NCI-H128 (cell line): ENCODE measurements at regions not wholly inside any gene's neighbourhood (a gene's known extent, or its start where the extent isn't known, plus 50 kb on each side); places are given as distances from the start of the nearest gene placed in this dataset.
A peak's percentile ranks its signal among the peaks of the same experiment; 100 is the strongest.

Experiments
- DNase-seq: peaks from one replicate; lab custom pipeline; 2025; ENCODE audit not compliant: unreplicated experiment; lab: John Stamatoyannopoulos, UW

GRCh38 chr5:124444147-124444775 lies 302.2 kb downstream of the ZNF608 start:
- no peak for DNase-seq

- DNase-seq: no peak
Observed at GRCh38 chr5:124440471-124440870, 306.0 kb downstream of the ZNF608 start.

- DNase-seq: no peak
Observed at GRCh38 chr5:124439609-124440008, 306.8 kb downstream of the ZNF608 start.

GRCh38 chr5:124438903-124439281 lies 307.5 kb downstream of the ZNF608 start:
- no peak for DNase-seq

GRCh38 chr5:124438026-124438902 lies 308.2 kb downstream of the ZNF608 start:
- no peak for DNase-seq

GRCh38 chr5:124436294-124436693 lies 310.1 kb downstream of the ZNF608 start:
- no peak for DNase-seq

- DNase-seq: no peak
Observed at GRCh38 chr5:124433170-124433569, 313.3 kb downstream of the ZNF608 start.

GRCh38 chr5:124421584-124421983 lies 324.9 kb downstream of the ZNF608 start:
- DNase-seq: no peak

GRCh38 chr5:124420952-124421351 lies 325.5 kb downstream of the ZNF608 start:
- DNase-seq: no peak

- no peak for DNase-seq
Observed at GRCh38 chr5:124419531-124419930, 326.9 kb downstream of the ZNF608 start.

- no peak for DNase-seq
Observed at GRCh38 chr5:124418390-124418789, 328.0 kb downstream of the ZNF608 start.

GRCh38 chr5:124417196-124417595 lies 329.2 kb downstream of the ZNF608 start:
- no peak for DNase-seq

GRCh38 chr5:124416627-124417026 lies 329.8 kb downstream of the ZNF608 start:
- no peak for DNase-seq

- DNase-seq: no peak
Observed at GRCh38 chr5:124414973-124415372, 331.5 kb downstream of the ZNF608 start.

- no peak for DNase-seq
Observed at GRCh38 chr5:124410539-124411488, 335.6 kb downstream of the ZNF608 start.

- no peak for DNase-seq
Observed at GRCh38 chr5:124408738-124409453, 337.5 kb downstream of the ZNF608 start.

- DNase-seq: no peak
Observed at GRCh38 chr5:124404796-124405195, 341.6 kb downstream of the ZNF608 start.

- no peak for DNase-seq
Observed at GRCh38 chr5:124403281-124403680, 343.2 kb downstream of the ZNF608 start.

- DNase-seq: no peak
Observed at GRCh38 chr5:124402144-124402581, 344.3 kb downstream of the ZNF608 start.

GRCh38 chr5:124401476-124402143 lies 344.8 kb downstream of the ZNF608 start:
- peak; percentile 40 for DNase-seq
